GM23338 (cell line): ENCODE measurements at regions not wholly inside any gene's neighbourhood (a gene's known extent, or its start where the extent isn't known, plus 50 kb on each side); places are given as distances from the start of the nearest gene placed in this dataset.

ENCODE experiments used
- CTCF ChIP-seq, 2 experiments: fragments of 200-600 bp in 1 of 2; sonication (generic) in 1 of 2; conservative IDR thresholded peaks; 2 replicates each; pipeline versions ENCODE4 v1.5.1 to v1.6.1; 2016 to 2017; ENCODE audit warnings: antibody characterized with exemption in 2 of 2, low read depth in 2 of 2, mild to moderate bottlenecking in 2 of 2, moderate library complexity in 1 of 2
- EZH2 ChIP-seq: fragments of 200-600 bp; sonication (generic); IDR thresholded peaks from one replicate; pipeline ENCODE4 v1.8.0; 2017; ENCODE audit warnings: antibody characterized with exemption, mild to moderate bottlenecking, low read depth; ENCODE audit not compliant: unreplicated experiment
- EZH2phosphoT487 ChIP-seq: fragments of 200-600 bp; sonication (generic); IDR thresholded peaks from one replicate; pipeline ENCODE4 v1.8.1; 2018; ENCODE audit warnings: antibody characterized with exemption; ENCODE audit not compliant: unreplicated experiment
- REST ChIP-seq: IDR thresholded peaks from one replicate; pipeline ENCODE4 v1.6.1; 2018; ENCODE audit warnings: antibody characterized with exemption; ENCODE audit not compliant: unreplicated experiment

GRCh38 chr18:55875371-55875901 lies 287.4 kb upstream of the TCF4 start:
- TF ChIP-seq EZH2phosphoT487: no peak
- TF ChIP-seq CTCF (conservative IDR thresholded peaks at IDR 0.05; ENCODE audit: low read depth in 2 of 2): no peak
- no peak for TF ChIP-seq EZH2
- no peak for TF ChIP-seq REST
